PC-3 (cell line): ENCODE measurements at regions not wholly inside any gene's neighbourhood (a gene's known extent, or its start where the extent isn't known, plus 50 kb on each side); places are given as distances from the start of the nearest gene placed in this dataset.

Source experiments
- ATAC-seq: fragments of 200-7000 bp; cut with Tn5 transposase; 2 replicates; pipeline ENCODE4 v1.9.1; 2020; ENCODE audit warnings: mild to moderate bottlenecking, moderate library complexity
- BruUV-seq: library from RNA; stranded (reverse); fragments of 400-500 nt; replicated peaks from 2 replicates; lab custom pipeline; 2021; lab: Mats Ljungman, UMichigan
- CTCF ChIA-PET: fragments of 300-600 bp; sonication (Branson Sonifier 250); formaldehyde crosslinking; loops from one replicate; lab custom pipeline; 2022; ENCODE audit warnings: antibody characterized with exemption; lab: Charles Lee
- POLR2A ChIA-PET: fragments of 300-600 bp; sonication (Branson Sonifier 250); formaldehyde crosslinking; loops from one replicate; lab custom pipeline; 2022; ENCODE audit warnings: antibody characterized with exemption; ENCODE audit not compliant: unreplicated experiment; lab: Charles Lee
- DNase-seq: peaks from one replicate; pipeline ENCODE4 v3.0.0-alpha.2; 2015
- H2AFZ ChIP-seq: fragments of 300-600 bp; sonication (generic); 2 replicates; pipeline ENCODE4 v1.6.0; 2016; ENCODE audit warnings: antibody characterized with exemption, low read length
- H3F3A ChIP-seq: fragments of 300-600 bp; sonication (generic); one replicate; pipeline ENCODE4 v1.6.0; 2017; ENCODE audit warnings: antibody characterized with exemption, low read length, control low read depth, mild to moderate bottlenecking; ENCODE audit not compliant: unreplicated experiment
- H3K27ac ChIP-seq: fragments of 300-600 bp; sonication (generic); 2 replicates; pipeline ENCODE4 v1.5.1; 2016; ENCODE audit warnings: mild to moderate bottlenecking, low read length
- H3K27me3 ChIP-seq: fragments of 300-600 bp; sonication (generic); 2 replicates; pipeline ENCODE4 v1.6.1; 2016; ENCODE audit warnings: low read length, mixed read lengths
- H3K36me3 ChIP-seq: fragments of 300-600 bp; sonication (generic); 2 replicates; pipeline ENCODE4 v1.6.1; 2016; ENCODE audit warnings: low read depth, mixed run types, low read length, mixed read lengths
- H3K4me1 ChIP-seq: fragments of 300-600 bp; sonication (generic); 2 replicates; pipeline ENCODE4 v1.5.1; 2016; ENCODE audit warnings: low read length; ENCODE audit not compliant: insufficient read depth
- H3K4me2 ChIP-seq: fragments of 300-600 bp; sonication (generic); 2 replicates; pipeline ENCODE4 v1.6.0; 2016; ENCODE audit warnings: low read length
- H3K4me3 ChIP-seq: fragments of 300-600 bp; sonication (generic); 2 replicates; pipeline ENCODE4 v1.5.1; 2016; ENCODE audit warnings: mild to moderate bottlenecking, low read length, mixed read lengths
- H3K79me2 ChIP-seq: fragments of 300-600 bp; sonication (generic); 2 replicates; pipeline ENCODE4 v1.6.1; 2017; ENCODE audit warnings: low read length, mixed read lengths
- H3K9ac ChIP-seq: fragments of 300-600 bp; sonication (generic); 2 replicates; pipeline ENCODE4 v1.6.0; 2016; ENCODE audit warnings: mild to moderate bottlenecking, low read length
- H3K9me2 ChIP-seq: fragments of 300-600 bp; sonication (generic); replicated peaks from 2 replicates; pipeline ENCODE4 v1.6.1; 2016; ENCODE audit warnings: mixed run types, low read length, mixed read lengths
- H3K9me3 ChIP-seq: fragments of 300-600 bp; sonication (generic); 2 replicates; pipeline ENCODE4 v1.6.1; 2016; ENCODE audit warnings: low read length, mixed read lengths
- H4K20me1 ChIP-seq: fragments of 300-600 bp; sonication (generic); 2 replicates; pipeline ENCODE4 v1.6.1; 2016; ENCODE audit warnings: low read length, mixed read lengths
- CTCF ChIP-seq: fragments of 300-600 bp; sonication (generic); conservative IDR thresholded peaks from 2 replicates; pipeline ENCODE4 v1.5.1; 2017; ENCODE audit warnings: antibody characterized with exemption, low read depth, mild to moderate bottlenecking, low read length
- EZH2 ChIP-seq: fragments of 300-600 bp; sonication (generic); IDR thresholded peaks from one replicate; pipeline ENCODE4 v1.6.1; 2017; ENCODE audit warnings: antibody characterized with exemption, mild to moderate bottlenecking, low read length; ENCODE audit not compliant: unreplicated experiment
- EZH2phosphoT487 ChIP-seq: fragments of 300-600 bp; sonication (generic); IDR thresholded peaks from 2 replicates; pipeline ENCODE4 v1.6.1; 2018; ENCODE audit warnings: mild to moderate bottlenecking, antibody characterized with exemption, low read length, borderline replicate concordance
- intact Hi-C: fragments of 100-400 bp; cut with micrococcal nuclease; formaldehyde crosslinking; loops from 2 replicates; pipeline ENCODE4 v1.9.0; 2023

GRCh38 chr3:107045791-107046190 lies 331.4 kb upstream of the CCDC54 start:
- no peaks in the 10 kb centered on the region for H3K36me3 ChIP-seq
- H4K20me1 ChIP-seq: no peaks in the 10 kb centered on the region
- H3K4me2 ChIP-seq: no peak overlapping the region
- no peak for ATAC-seq
- DNase-seq: no peak
- CTCF ChIA-PET: no interaction called here
- H3K27me3 ChIP-seq: no peaks in the 10 kb centered on the region
- TF ChIP-seq EZH2: no peak
- no peak for TF ChIP-seq EZH2phosphoT487
- TF ChIP-seq CTCF: no peak
- no peaks in the 10 kb centered on the region for H3K9me2 ChIP-seq
- POLR2A ChIA-PET: no interaction called here
- no TSS peak for BruUV-seq
- peaks cover 8% of the 10 kb centered on the region; the same call in 1 of the 2 replicates for H3K4me1 ChIP-seq
- H3K9ac ChIP-seq: no peak overlapping the region
- H3K27ac ChIP-seq: no peak overlapping the region
- no peaks in the 10 kb centered on the region for H3K9me3 ChIP-seq
- H3F3A ChIP-seq: no peaks in the 10 kb centered on the region
- H2AFZ ChIP-seq: no peak overlapping the region
- no peak overlapping the region for H3K4me3 ChIP-seq
- intact Hi-C loops: no loop called here
- no peaks in the 10 kb centered on the region for H3K79me2 ChIP-seq

- Histone ChIP-seq H3K4me2 (no peak overlapping the region), H2AFZ (no peak overlapping the region), H3K27me3 (no peaks in the 10 kb centered on the region), H3K9me2 (no peaks in the 10 kb centered on the region), H3K9ac (no peak overlapping the region), H3K79me2 (no peaks in the 10 kb centered on the region), H3K4me1 (no peaks in the 10 kb centered on the region), H3K4me3 (no peak overlapping the region), H3F3A (no peaks in the 10 kb centered on the region), H3K9me3 (no peaks in the 10 kb centered on the region), H4K20me1 (no peaks in the 10 kb centered on the region), H3K27ac (no peak overlapping the region), H3K36me3 (no peaks in the 10 kb centered on the region)
- no TSS peak for BruUV-seq
- intact Hi-C loops: no loop called here
- no peak for TF ChIP-seq EZH2
- TF ChIP-seq EZH2phosphoT487: no peak
- no peak for TF ChIP-seq CTCF
- POLR2A ChIA-PET: no interaction called here
- no peak for ATAC-seq
- DNase-seq: no peak
- CTCF ChIA-PET: no interaction called here
These were observed 321.9 kb upstream of the CCDC54 start for GRCh38 chr3:107055181-107055942.

- no TSS peak for BruUV-seq
- Histone ChIP-seq H3K79me2 (no peaks in the 10 kb centered on the region), H3K4me3 (no peak overlapping the region), H3K4me1 (peaks cover 10% of the 10 kb centered on the region; the same call in 1 of the 2 replicates), H4K20me1 (no peaks in the 10 kb centered on the region), H3F3A (no peaks in the 10 kb centered on the region), H3K27ac (no peak overlapping the region), H3K9me2 (no peaks in the 10 kb centered on the region), H3K4me2 (no peak overlapping the region), H3K36me3 (no peaks in the 10 kb centered on the region), H2AFZ (no peak overlapping the region), H3K9ac (no peak overlapping the region), H3K27me3 (no peaks in the 10 kb centered on the region), H3K9me3 (no peaks in the 10 kb centered on the region)
- ChIA-PET POLR2A (no interaction called here), CTCF (no interaction called here)
- no peak for ATAC-seq
- DNase-seq: no peak
- intact Hi-C loops: loop anchor here (5.0 kb wide), 1 partner anchor 1374 kb away; no protein-coding TSS in a partner anchor
- no peak for TF ChIP-seq EZH2phosphoT487
- no peak for TF ChIP-seq EZH2
- TF ChIP-seq CTCF: no peak
These were observed 315.8 kb upstream of the CCDC54 start for GRCh38 chr3:107061466-107061865.
